ENCODE measurements at regions not wholly inside any gene's neighbourhood (a gene's known extent, or its start where the extent isn't known, plus 50 kb on each side); places are given as distances from the start of the nearest gene placed in this dataset.
"Not testable (repeated sequence)": the region's sequence is repeated elsewhere in the genome, so short reads cannot be mapped to it uniquely, and the experiment has no call there.

DNA sequence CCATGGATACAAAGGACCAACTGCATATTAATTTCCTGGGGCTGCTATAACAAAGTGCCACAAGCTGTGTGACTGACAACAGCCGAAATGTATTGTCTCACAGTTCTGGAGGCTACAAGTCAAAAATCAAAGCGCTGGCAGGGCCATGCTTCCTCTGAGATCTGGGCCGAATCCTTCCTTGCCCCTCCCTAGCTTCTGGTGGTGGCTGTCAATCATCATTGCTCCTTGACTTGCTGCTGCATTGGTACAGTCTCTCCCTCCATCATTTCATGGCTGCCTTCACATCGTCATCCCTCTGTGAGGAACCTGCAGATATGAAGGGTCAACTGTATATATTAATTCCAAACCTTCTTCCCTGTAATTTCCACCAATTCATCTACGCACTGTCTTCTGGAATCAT lies 118.3 kb downstream of the EXOC5 start:
- DNase-seq = no peak

DNA sequence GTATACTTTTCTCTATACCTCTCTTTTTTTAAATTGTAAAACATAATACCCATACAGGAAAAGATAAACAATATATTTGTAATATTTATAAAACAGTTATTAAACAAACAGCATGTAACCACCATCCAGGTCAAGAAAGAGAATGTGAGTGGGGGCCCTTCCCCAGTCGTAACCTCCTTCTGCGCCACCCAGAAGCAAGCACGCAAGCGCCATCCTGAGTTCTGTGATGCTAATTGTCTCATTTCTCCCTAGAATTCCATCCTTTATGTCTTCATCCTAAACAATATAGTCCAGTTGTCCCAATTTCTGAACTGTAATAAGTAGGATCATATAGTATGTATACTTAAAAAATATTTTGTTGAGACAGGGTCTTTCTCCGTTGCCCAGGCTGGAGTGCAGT lies 129.5 kb downstream of the EXOC5 start:
- no peak for DNase-seq

GRCh38 chr14:57136669-57137328 lies 131.9 kb downstream of the EXOC5 start:
- peak; percentile 70 for DNase-seq

DNA sequence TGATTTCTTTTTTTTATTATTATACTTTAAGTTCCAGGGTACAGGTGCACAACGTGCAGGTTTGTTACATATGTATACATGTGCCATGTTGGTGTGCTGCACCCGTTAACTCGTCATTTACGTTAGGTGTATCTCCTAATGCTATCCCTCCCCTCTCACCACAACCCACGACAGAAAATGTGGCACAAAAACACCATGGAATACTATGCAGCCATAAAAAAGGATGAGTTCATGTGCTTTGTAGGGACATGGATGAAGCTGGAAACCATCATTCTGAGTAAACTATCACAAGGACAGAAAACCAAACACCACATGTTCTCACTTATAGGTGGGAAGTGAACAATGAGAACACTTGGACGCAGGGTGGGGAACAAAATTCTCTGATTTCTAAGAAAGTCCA lies 140.9 kb downstream of the EXOC5 start:
- DNase-seq = not testable (repeated sequence)

- no peak for DNase-seq
These were observed 146.6 kb downstream of the EXOC5 start for GRCh38 chr14:57122129-57122528.

GRCh38 chr14:57112072-57112807 lies 156.5 kb downstream of the EXOC5 start:
- not testable (repeated sequence) for DNase-seq

DNA sequence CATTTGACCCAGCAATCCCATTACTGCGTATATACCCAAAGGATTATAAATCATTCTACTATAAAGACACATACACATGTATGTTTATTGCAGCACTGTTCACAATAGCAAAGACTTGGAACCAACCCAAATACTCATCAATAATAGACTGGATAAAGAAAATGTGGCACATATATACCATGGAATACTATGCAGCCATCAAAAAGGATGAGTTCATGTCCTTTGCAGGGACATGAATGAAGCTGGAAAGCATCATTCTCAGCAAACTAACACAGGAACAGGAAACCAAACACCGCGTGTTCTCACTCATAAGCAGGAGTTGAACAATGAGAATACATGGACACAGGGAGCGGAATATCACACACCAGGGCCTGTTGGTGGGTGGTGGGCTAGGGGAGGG lies 158.3 kb downstream of the EXOC5 start:
- DNase-seq = not testable (repeated sequence)

DNA sequence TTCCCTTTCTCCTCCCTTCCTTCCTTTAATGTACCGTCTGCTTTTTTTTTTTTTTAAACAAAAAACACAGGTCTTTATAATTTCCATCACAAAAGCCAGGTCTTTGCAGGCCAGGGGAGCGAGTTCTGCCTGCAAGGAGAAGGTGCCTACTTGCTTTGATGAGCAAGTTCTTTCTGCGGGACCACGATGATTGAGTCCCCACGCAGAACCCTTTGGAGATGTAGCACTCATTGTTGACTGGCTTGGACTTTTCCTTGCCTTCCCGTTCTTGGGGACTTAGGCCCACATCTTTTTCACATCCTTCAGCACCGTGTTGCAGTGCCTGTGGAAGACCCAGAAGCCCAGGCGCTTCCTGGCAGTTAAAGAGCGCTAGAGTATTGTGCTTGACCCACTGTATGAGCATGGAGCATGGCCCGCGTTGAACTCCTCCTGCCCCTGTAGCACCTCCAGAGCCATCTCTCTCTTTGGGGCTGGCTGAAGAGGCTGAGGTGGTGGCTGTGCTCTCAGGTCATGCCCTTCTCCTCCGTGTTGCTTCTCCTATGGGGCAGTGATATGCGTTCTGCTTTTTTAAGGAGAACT lies 177.6 kb downstream of the EXOC5 start:
- DNase-seq = no peak

GRCh38 chr14:57089901-57090300 lies 178.8 kb downstream of the EXOC5 start:
- DNase-seq = no peak

DNA sequence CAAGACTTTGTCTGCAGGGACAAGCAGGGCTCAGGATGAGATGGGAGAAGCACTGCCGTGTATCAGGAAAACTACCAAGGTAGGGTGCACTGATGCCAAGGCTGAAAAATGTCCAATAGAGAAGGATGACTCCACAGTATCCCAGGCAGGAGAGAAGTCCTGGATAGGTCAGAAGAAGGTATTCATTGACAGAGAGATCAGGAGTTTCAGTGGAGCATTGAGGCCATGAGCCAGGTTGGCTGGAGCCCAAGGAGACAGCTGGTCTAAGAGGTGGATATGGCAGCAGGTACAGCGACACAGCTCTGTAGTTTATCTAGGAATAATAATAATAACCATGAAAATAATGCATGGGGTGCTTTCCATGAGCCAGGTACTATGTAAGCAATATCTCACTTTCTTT lies 180.9 kb downstream of the EXOC5 start:
- peak; percentile 25 for DNase-seq

- DNase-seq = no peak
These were observed 182.2 kb downstream of the EXOC5 start for GRCh38 chr14:57086271-57087162.

DNA sequence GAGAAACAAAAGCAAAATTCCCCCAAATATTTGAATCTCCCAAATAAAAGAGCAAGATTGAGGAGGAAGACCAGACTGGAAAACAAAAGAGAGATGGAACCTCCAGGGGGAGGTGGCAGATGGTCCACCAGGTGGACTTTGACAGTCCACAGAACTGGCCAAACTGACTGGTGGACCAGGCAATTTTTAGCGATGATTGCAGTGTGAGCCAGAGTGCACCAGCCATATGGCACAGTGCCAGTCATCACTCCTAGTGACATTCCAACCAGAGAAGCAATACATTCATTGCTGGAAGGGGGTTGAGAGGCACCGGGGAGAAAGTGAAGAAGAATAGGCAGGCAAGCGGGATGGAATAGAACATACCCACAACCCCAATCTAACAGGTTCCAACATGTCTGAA lies 182.9 kb downstream of the EXOC5 start:
- DNase-seq = no peak

- DNase-seq = no peak
These were observed 183.7 kb downstream of the EXOC5 start for GRCh38 chr14:57085043-57085442.

- DNase-seq = no peak
These were observed 188.0 kb downstream of the EXOC5 start for GRCh38 chr14:57080691-57081090.

GRCh38 chr14:57078054-57078453 lies 190.7 kb downstream of the EXOC5 start:
- DNase-seq = no peak

GRCh38 chr14:57073986-57074385 lies 194.7 kb downstream of the EXOC5 start:
- no peak for DNase-seq

GRCh38 chr14:57071639-57072038 lies 197.1 kb downstream of the EXOC5 start:
- DNase-seq = no peak

DNA sequence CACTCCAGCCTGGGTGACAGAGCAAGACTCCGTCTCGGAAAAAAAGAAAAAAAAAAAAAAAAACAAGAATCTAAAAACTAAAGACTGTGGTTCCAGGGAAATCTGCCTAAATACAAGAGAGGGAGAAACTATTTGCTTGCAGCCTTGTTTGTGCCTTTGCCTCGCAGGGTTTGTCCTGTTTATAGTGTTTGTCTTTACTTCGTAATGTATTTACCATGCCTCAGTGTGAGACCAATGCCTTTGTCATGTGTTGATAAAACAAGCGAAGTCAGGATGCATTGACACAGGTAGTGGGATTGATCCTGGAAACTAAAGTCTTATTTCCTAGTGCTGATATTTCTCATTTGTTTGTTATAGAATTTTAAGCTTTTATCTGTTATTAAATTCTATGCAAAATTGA lies 199.0 kb downstream of the EXOC5 start:
- DNase-seq = no peak

- no peak for DNase-seq
These were observed 200.2 kb downstream of the EXOC5 start for GRCh38 chr14:57068511-57068910.

- DNase-seq = no peak
These were observed 201.7 kb downstream of the EXOC5 start for GRCh38 chr14:57066887-57067513.

GRCh38 chr14:57066463-57066862 lies 202.2 kb downstream of the EXOC5 start:
- DNase-seq = no peak

- DNase-seq = no peak
These were observed 207.5 kb downstream of the EXOC5 start for GRCh38 chr14:57061009-57061711.
